Uterus (tissue), 3 donors: ENCODE measurements at regions not wholly inside any gene's neighbourhood (a gene's known extent, or its start where the extent isn't known, plus 50 kb on each side); places are given as distances from the start of the nearest gene placed in this dataset.

Experiments used
- DNase-seq, 2 donors: peaks; one replicate each; pipeline ENCODE4 v3.0.0-alpha.2; 2019 to 2020
- H3K27ac ChIP-seq, 2 donors: fragments of 200-600 bp; sonication (generic); 1 replicate in 1 of 2; 2 replicates in 1 of 2; pipeline ENCODE4 v1.5.1; 2016 to 2018
- H3K27me3 ChIP-seq, 2 donors: fragments of 200-600 bp; sonication (generic); one replicate each; pipeline ENCODE4 v1.5.1; 2018 to 2019; ENCODE audit warnings: control low read depth in 1 of 2
- H3K36me3 ChIP-seq, 2 donors: fragments of 200-600 bp; sonication (generic); one replicate each; pipeline ENCODE4 v1.5.1; 2019; ENCODE audit warnings: control low read depth in 1 of 2
- H3K4me1 ChIP-seq, 2 donors: fragments of 200-600 bp; sonication (generic); one replicate each; pipeline ENCODE4 v1.5.1; 2018 to 2019; ENCODE audit warnings: control low read depth in 1 of 2
- H3K4me3 ChIP-seq, 2 donors: fragments of 200-600 bp; sonication (generic); 1 replicate in 1 of 2; 2 replicates in 1 of 2; pipeline ENCODE4 v1.5.1; 2018 to 2019; ENCODE audit warnings: mild to moderate bottlenecking in 1 of 2
- H3K9me3 ChIP-seq, 2 donors: fragments of 200-600 bp; sonication (generic); one replicate each; pipeline ENCODE4 v1.5.1; 2019; ENCODE audit warnings: control low read depth in 1 of 2
- POLR2A ChIP-seq, 2 donors: fragments of 450-650 bp; IDR thresholded peaks; one replicate each; pipeline ENCODE4 v1.6.1; 2016; ENCODE audit warnings: antibody characterized with exemption in 2 of 2, mild to moderate bottlenecking in 1 of 2, moderate library complexity in 1 of 2
- intact Hi-C: fragments of 100-400 bp; cut with DNase I; formaldehyde crosslinking; loops from one replicate; pipeline ENCODE4 v1.15.1; 2023; ENCODE audit warnings: low total_unique reads
- TF ChIP-seq, protein P1 (sequence below), 4 experiments: fragments of 200-600 bp in 2 of 4; fragments of 450-650 bp in 2 of 4; sonication (generic) in 2 of 4; IDR thresholded peaks; one replicate each; pipeline ENCODE4 v1.5.1; 2016 to 2019; ENCODE audit warnings: antibody characterized with exemption in 4 of 4, mild to moderate bottlenecking in 2 of 4, moderate library complexity in 1 of 4
- donor health status: DM: yes; HTN: yes; CAD: no.

DNA sequence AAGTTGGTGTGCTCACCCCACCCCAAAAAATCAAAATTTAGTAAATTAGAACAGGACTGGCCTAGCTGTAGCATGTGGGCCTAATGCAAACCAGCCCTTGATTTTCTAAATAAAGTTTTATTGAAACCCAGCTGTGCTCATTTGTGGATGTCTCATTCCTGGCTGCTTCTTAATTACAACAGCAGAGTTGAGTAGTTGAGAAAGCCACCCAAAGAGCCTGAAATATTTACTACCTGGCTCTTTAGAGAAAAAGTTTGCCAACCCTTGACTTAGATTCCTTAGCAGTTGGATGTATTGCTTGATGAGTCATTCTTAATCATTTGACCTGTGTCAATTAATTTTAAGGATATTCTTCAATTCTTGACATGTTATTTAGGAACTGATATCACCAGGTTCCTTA lies 168.3 kb upstream of the PUDP start:
- H3K27ac ChIP-seq, result no peak overlapping the region
- no peak overlapping the region for H3K4me3 ChIP-seq
- intact Hi-C loops, result no loop called here
- no peak for DNase-seq
- H3K27me3 ChIP-seq, result no peaks in the 10 kb centered on the region
- H3K36me3 ChIP-seq, result no peaks in the 10 kb centered on the region
- TF ChIP-seq, protein P1, sequence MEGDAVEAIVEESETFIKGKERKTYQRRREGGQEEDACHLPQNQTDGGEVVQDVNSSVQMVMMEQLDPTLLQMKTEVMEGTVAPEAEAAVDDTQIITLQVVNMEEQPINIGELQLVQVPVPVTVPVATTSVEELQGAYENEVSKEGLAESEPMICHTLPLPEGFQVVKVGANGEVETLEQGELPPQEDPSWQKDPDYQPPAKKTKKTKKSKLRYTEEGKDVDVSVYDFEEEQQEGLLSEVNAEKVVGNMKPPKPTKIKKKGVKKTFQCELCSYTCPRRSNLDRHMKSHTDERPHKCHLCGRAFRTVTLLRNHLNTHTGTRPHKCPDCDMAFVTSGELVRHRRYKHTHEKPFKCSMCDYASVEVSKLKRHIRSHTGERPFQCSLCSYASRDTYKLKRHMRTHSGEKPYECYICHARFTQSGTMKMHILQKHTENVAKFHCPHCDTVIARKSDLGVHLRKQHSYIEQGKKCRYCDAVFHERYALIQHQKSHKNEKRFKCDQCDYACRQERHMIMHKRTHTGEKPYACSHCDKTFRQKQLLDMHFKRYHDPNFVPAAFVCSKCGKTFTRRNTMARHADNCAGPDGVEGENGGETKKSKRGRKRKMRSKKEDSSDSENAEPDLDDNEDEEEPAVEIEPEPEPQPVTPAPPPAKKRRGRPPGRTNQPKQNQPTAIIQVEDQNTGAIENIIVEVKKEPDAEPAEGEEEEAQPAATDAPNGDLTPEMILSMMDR (IDR thresholded peaks at IDR 0.05), result no peak
- no peak for TF ChIP-seq POLR2A (IDR thresholded peaks at IDR 0.05)
- no peaks in the 10 kb centered on the region for H3K4me1 ChIP-seq
- H3K9me3 ChIP-seq, result no peaks in the 10 kb centered on the region

DNA sequence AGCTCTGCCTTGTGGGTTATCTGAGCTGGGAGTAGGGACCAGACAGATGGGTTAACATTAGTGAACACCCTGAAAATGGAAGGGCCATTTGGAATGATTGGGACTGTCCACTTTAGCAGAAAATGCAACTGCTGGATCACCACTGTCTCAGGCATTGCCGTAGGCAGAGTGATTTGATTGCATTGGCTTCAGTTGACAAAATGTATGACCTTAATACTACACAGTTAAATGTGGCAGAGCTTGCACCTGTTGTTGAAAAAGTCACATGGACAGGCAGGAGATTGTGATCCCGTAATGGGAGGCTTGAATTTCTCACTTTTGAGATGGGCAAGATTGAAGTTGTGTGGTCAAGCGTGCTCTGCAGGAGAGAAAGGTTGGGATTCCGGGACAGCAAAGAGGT lies 166.5 kb upstream of the PUDP start:
- no peak for DNase-seq
- no peak overlapping the region for H3K27ac ChIP-seq
- no peaks in the 10 kb centered on the region for H3K4me1 ChIP-seq
- H3K27me3 ChIP-seq, result no peaks in the 10 kb centered on the region
- H3K36me3 ChIP-seq, result no peaks in the 10 kb centered on the region
- intact Hi-C loops, result no loop called here
- no peak overlapping the region for H3K4me3 ChIP-seq
- TF ChIP-seq, protein P1 (IDR thresholded peaks at IDR 0.05), result no peak
- TF ChIP-seq POLR2A (IDR thresholded peaks at IDR 0.05), result no peak
- H3K9me3 ChIP-seq, result no peaks in the 10 kb centered on the region

DNA sequence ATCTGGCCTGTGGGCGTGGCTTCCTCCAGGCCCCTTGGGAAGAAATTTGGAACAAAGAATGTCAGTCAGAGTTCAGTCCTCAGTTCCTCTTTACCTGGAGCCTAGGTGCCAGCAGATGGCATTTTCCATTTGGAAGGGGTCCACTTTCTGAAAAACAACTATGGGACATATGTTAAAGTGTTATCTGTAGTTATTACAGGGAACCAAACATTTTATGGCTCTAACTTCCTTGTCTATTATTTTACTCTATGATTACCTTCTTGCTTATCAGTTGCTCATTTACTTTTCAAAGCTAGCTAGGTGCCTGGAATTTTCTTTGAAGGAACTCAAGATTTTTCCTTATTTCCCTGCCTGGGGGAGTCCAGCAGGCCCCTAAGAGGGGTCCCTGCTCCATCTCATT lies 159.8 kb upstream of the PUDP start:
- no peaks in the 10 kb centered on the region for H3K4me1 ChIP-seq
- no peak overlapping the region for H3K27ac ChIP-seq
- H3K27me3 ChIP-seq, result no peaks in the 10 kb centered on the region
- H3K9me3 ChIP-seq, result no peaks in the 10 kb centered on the region
- TF ChIP-seq, protein P1 (IDR thresholded peaks at IDR 0.05), result no peak
- no peak for TF ChIP-seq POLR2A (IDR thresholded peaks at IDR 0.05)
- DNase-seq, result no peak
- intact Hi-C loops, result no loop called here
- no peaks in the 10 kb centered on the region for H3K36me3 ChIP-seq
- no peak overlapping the region for H3K4me3 ChIP-seq

DNA sequence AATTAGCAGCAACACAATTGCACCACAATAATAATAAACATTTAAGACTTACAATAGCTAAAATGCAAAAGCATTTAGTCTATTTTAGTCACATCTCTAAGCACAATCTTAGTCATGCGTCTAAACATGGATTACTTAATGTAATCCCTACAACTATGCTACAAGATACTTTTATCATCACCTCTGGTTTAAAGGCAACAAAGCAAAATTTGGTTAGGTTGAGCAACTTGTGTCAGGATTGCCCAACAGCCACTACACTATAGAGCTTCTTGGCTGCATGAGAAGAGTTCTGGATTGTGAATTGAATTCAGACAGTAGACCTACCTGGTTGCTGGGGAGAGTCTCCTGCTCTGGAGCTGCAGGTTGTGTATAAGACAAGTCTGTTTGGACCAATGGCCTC lies 146.5 kb upstream of the PUDP start:
- Histone ChIP-seq H3K36me3 (no peaks in the 10 kb centered on the region), H3K9me3 (no peaks in the 10 kb centered on the region), H3K27ac (no peak overlapping the region), H3K4me3 (no peak overlapping the region), H3K27me3 (no peaks in the 10 kb centered on the region), H3K4me1 (no peaks in the 10 kb centered on the region)
- DNase-seq, result no peak
- intact Hi-C loops, result no loop called here
- no peak for TF ChIP-seq POLR2A (IDR thresholded peaks at IDR 0.05)
- TF ChIP-seq, protein P1 (IDR thresholded peaks at IDR 0.05), result no peak

DNA sequence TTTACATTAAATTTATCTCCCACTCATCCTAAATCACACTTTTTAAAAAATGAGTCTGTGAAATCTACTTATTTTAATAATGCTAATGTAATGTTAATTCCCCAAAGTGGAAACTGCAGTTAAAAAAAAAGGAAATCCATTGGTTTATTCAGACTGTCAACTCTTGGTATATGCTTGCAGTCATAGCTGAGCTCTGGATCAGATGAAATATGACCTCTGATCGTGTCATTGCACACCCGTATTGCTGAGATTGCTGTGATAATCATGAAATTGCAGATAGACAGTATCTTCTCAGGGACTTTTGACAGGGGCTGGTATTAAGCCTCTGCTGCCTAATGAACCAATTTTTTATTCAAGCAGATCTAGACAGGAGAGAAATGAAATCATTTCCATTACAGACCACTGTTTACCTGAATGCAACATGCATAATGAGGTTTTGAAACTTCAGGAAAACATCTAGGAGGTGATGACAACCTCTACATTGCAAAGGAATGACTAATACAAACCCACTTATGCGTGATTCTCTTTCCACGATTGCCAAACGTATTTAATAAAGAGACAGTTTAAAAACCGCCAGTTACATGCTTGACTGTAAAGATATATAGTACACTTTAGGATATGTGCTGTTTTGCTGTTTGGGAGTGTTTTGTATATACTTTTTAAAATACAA lies 138.3 kb upstream of the PUDP start:
- H3K4me3 ChIP-seq, result no peak overlapping the region
- intact Hi-C loops, result no loop called here
- no peaks in the 10 kb centered on the region for H3K27me3 ChIP-seq
- H3K27ac ChIP-seq, result no peak overlapping the region
- no peaks in the 10 kb centered on the region for H3K9me3 ChIP-seq
- TF ChIP-seq, protein P1 (IDR thresholded peaks at IDR 0.05), result no peak
- TF ChIP-seq POLR2A (IDR thresholded peaks at IDR 0.05), result no peak
- DNase-seq, result no peak
- no peaks in the 10 kb centered on the region for H3K36me3 ChIP-seq
- no peaks in the 10 kb centered on the region for H3K4me1 ChIP-seq
